Endothelial cell of umbilical vein (primary cell): ENCODE measurements at regions not wholly inside any gene's neighbourhood (a gene's known extent, or its start where the extent isn't known, plus 50 kb on each side); places are given as distances from the start of the nearest gene placed in this dataset.

Experiments
- BruUV-seq: library from RNA; stranded (reverse); fragments of 400-500 nt; replicated peaks from 2 replicates; lab custom pipeline; 2021; lab: Mats Ljungman, UMichigan
- CTCF ChIA-PET: fragments of 300-600, 350-600 bp; sonication (Branson Sonifier 250); formaldehyde crosslinking; loops from one replicate; lab custom pipeline; 2021; ENCODE audit warnings: antibody characterized with exemption, inconsistent platforms; lab: Charles Lee
- POLR2A ChIA-PET: fragments of 300-600, 350-600 bp; sonication (Branson Sonifier 250); formaldehyde crosslinking; loops from one replicate; lab custom pipeline; 2021; ENCODE audit warnings: antibody characterized with exemption, inconsistent platforms; lab: Charles Lee
- DNase-seq: peaks from one replicate; pipeline ENCODE4 v3.0.0-alpha.2; 2011; ENCODE audit warnings: low read depth, low spot score
- FAIRE-seq: peaks from 2 replicates; lab custom pipeline; 2011; peaks lifted over from hg19 to GRCh38; lab: Jason Lieb, UNC
- H2AFZ ChIP-seq: 2 replicates; pipeline ENCODE4 v1.6.0; 2012; ENCODE audit warnings: low read depth, low read length, control low read depth, inconsistent platforms
- H3K27ac ChIP-seq: 2 replicates; pipeline ENCODE4 v1.5.1; 2011; ENCODE audit warnings: low read depth, mild to moderate bottlenecking, control low read depth, low read length, moderate library complexity; ENCODE audit not compliant: insufficient read depth
- H3K27me3 ChIP-seq, 2 experiments: 2 replicates each; pipeline versions ENCODE4 v1.6.0 to v1.6.1; 2011; ENCODE audit warnings: low read length in 2 of 2, mixed read lengths in 1 of 2; ENCODE audit not compliant: control insufficient read depth in 2 of 2, insufficient read depth in 2 of 2
- H3K36me3 ChIP-seq, 2 experiments: 2 replicates in 1 of 2; 3 replicates in 1 of 2; pipeline ENCODE4 v1.5.1; 2011; ENCODE audit warnings: low read length in 2 of 2, mild to moderate bottlenecking in 1 of 2, moderate library complexity in 1 of 2; ENCODE audit not compliant: control insufficient read depth in 2 of 2, insufficient read depth in 2 of 2; ENCODE audit errors: extremely low read depth in 1 of 2
- H3K4me1 ChIP-seq: 3 replicates; pipeline ENCODE4 v1.5.1; 2011; ENCODE audit warnings: mild to moderate bottlenecking, low read length; ENCODE audit not compliant: control insufficient read depth, insufficient read depth; ENCODE audit errors: extremely low read depth
- H3K4me2 ChIP-seq: 2 replicates; pipeline ENCODE4 v1.6.1; 2011; ENCODE audit warnings: low read length, control low read depth, mixed read lengths; ENCODE audit not compliant: insufficient read depth
- H3K4me3 ChIP-seq, 3 experiments: fragments of 200-600 bp in 1 of 3; sonication (generic), shearing (Covaris generic) in 1 of 3; replicated peaks in 1 of 3; 2 replicates each; pipeline ENCODE4 v1.5.1; 2011 to 2016; ENCODE audit warnings: control low read depth in 3 of 3, low read length in 3 of 3, mild to moderate bottlenecking in 2 of 3, inconsistent platforms in 1 of 3, low read depth in 1 of 3, moderate library complexity in 1 of 3; ENCODE audit not compliant: insufficient read depth in 1 of 3
- H3K79me2 ChIP-seq: 2 replicates; pipeline ENCODE4 v1.6.0; 2012; ENCODE audit warnings: low read length, inconsistent platforms; ENCODE audit not compliant: control insufficient read depth, insufficient read depth
- H3K9ac ChIP-seq: replicated peaks from 2 replicates; pipeline ENCODE3; 2011; ENCODE audit warnings: low read length, control low read depth; ENCODE audit not compliant: insufficient read depth; ENCODE audit errors: extremely low read depth
- H3K9me1 ChIP-seq: replicated peaks from 3 replicates; pipeline ENCODE4 v1.6.0; 2011; ENCODE audit warnings: mild to moderate bottlenecking, low read length; ENCODE audit not compliant: control insufficient read depth, insufficient read depth; ENCODE audit errors: extremely low read depth
- H3K9me3 ChIP-seq: replicated peaks from 2 replicates; pipeline ENCODE4 v1.5.1; 2012; ENCODE audit warnings: low read length, inconsistent platforms; ENCODE audit not compliant: control insufficient read depth, insufficient read depth
- H4K20me1 ChIP-seq: replicated peaks from 2 replicates; pipeline ENCODE3; 2011; ENCODE audit warnings: mild to moderate bottlenecking, low read length; ENCODE audit not compliant: control insufficient read depth, insufficient read depth; ENCODE audit errors: extremely low read depth
- CTCF ChIP-seq, 2 donors: IDR thresholded peaks; 1 replicate in 1 of 2; 2 replicates in 1 of 2; pipeline ENCODE4 v1.5.1; 2011; ENCODE audit warnings: low read length in 2 of 2, mild to moderate bottlenecking in 2 of 2, moderate library complexity in 2 of 2, control low read depth in 1 of 2, inconsistent platforms in 1 of 2, low read depth in 1 of 2; ENCODE audit not compliant: insufficient read depth in 1 of 2; ENCODE audit errors: extremely low read depth in 1 of 2
- EZH2 ChIP-seq: IDR thresholded peaks from 2 replicates; pipeline ENCODE4 v1.6.1; 2012; ENCODE audit warnings: borderline replicate concordance, low read depth, mild to moderate bottlenecking, moderate library complexity, low read length, inconsistent platforms; ENCODE audit not compliant: severe bottlenecking
- FOS ChIP-seq: IDR thresholded peaks from 2 replicates; pipeline ENCODE4 v1.6.1; 2011; ENCODE audit warnings: mild to moderate bottlenecking, low read length, moderate library complexity, borderline replicate concordance; ENCODE audit not compliant: insufficient read depth
- GATA2 ChIP-seq: IDR thresholded peaks from 2 replicates; pipeline ENCODE4 v1.7.0; 2011; ENCODE audit warnings: low read depth, mild to moderate bottlenecking, moderate library complexity, mixed read lengths, low read length; ENCODE audit not compliant: insufficient read length, insufficient read depth
- JUN ChIP-seq: IDR thresholded peaks from 2 replicates; pipeline ENCODE4 v1.6.1; 2011; ENCODE audit warnings: borderline replicate concordance, low read depth; ENCODE audit not compliant: insufficient read length, insufficient read depth
- MAX ChIP-seq: IDR thresholded peaks from 2 replicates; pipeline ENCODE4 v1.6.1; 2011; ENCODE audit not compliant: insufficient read depth, insufficient read length
- MYC ChIP-seq: IDR thresholded peaks from one replicate; pipeline ENCODE4 v1.6.1; 2011; ENCODE audit warnings: mild to moderate bottlenecking, low read depth, low read length
- POLR2A ChIP-seq: IDR thresholded peaks from 2 replicates; pipeline ENCODE4 v1.6.1; 2012; ENCODE audit warnings: low read depth, mild to moderate bottlenecking, control low read depth, low read length
- POLR2AphosphoS5 ChIP-seq: IDR thresholded peaks from 2 replicates; pipeline ENCODE4 v1.6.1; 2012; ENCODE audit warnings: low read depth, mild to moderate bottlenecking, control low read depth, low read length, moderate library complexity; ENCODE audit not compliant: insufficient read depth
- dilution Hi-C: fragments of 300-500 bp; cut with MboI; formaldehyde crosslinking; loops from one replicate; pipeline ENCODE4 v1.15.0; 2019; ENCODE audit warnings: low sequenced_read_pairs; ENCODE audit not compliant: extremely low pct_ligation_motif_present
- intact Hi-C: fragments of 100-400 bp; cut with micrococcal nuclease; formaldehyde crosslinking; loops from one replicate; pipeline ENCODE4 v1.10.0; 2022

GRCh38 chr1:87575528-87575927 is 246.8 kb downstream of the LMO4 start:
- intact Hi-C loops = no loop called here
- H4K20me1 ChIP-seq = no peaks in the 10 kb centered on the region
- no peak overlapping the region for H3K4me3 ChIP-seq
- H3K9ac ChIP-seq = no peak overlapping the region
- ChIA-PET CTCF (no interaction called here), POLR2A (no interaction called here)
- no peak for TF ChIP-seq GATA2
- no peak for TF ChIP-seq CTCF (IDR thresholded peaks at IDR 0.05; ENCODE audit: extremely low read depth in 1 of 2, insufficient read depth in 1 of 2, low read depth in 1 of 2, low read length in 2 of 2)
- no peak for TF ChIP-seq MYC
- TF ChIP-seq MAX = no peak
- TF ChIP-seq JUN = no peak
- no peak for TF ChIP-seq EZH2
- TF ChIP-seq POLR2A = no peak
- TF ChIP-seq FOS = no peak
- TF ChIP-seq POLR2AphosphoS5 = no peak
- H3K27me3 ChIP-seq = no peaks in the 10 kb centered on the region
- no peaks in the 10 kb centered on the region for H3K79me2 ChIP-seq
- no peak overlapping the region for H3K4me2 ChIP-seq
- DNase-seq (no peak), FAIRE-seq (no peak)
- H3K27ac ChIP-seq = no peak overlapping the region
- dilution Hi-C loops = no loop called here
- BruUV-seq = no TSS peak
- H3K36me3 ChIP-seq = no peaks in the 10 kb centered on the region
- no peaks in the 10 kb centered on the region for H3K9me1 ChIP-seq
- no peak overlapping the region for H2AFZ ChIP-seq
- no peaks in the 10 kb centered on the region for H3K9me3 ChIP-seq
- H3K4me1 ChIP-seq = no peaks in the 10 kb centered on the region
